PC-3 (cell line): ENCODE measurements at regions not wholly inside any gene's neighbourhood (a gene's known extent, or its start where the extent isn't known, plus 50 kb on each side); places are given as distances from the start of the nearest gene placed in this dataset.

Experiments used
- ATAC-seq: fragments of 200-7000 bp; cut with Tn5 transposase; 2 replicates; pipeline ENCODE4 v1.9.1; 2020; ENCODE audit warnings: mild to moderate bottlenecking, moderate library complexity
- BruUV-seq: library from RNA; stranded (reverse); fragments of 400-500 nt; replicated peaks from 2 replicates; lab custom pipeline; 2021; lab: Mats Ljungman, UMichigan
- CTCF ChIA-PET: fragments of 300-600 bp; sonication (Branson Sonifier 250); formaldehyde crosslinking; loops from one replicate; lab custom pipeline; 2022; ENCODE audit warnings: antibody characterized with exemption; lab: Charles Lee
- POLR2A ChIA-PET: fragments of 300-600 bp; sonication (Branson Sonifier 250); formaldehyde crosslinking; loops from one replicate; lab custom pipeline; 2022; ENCODE audit warnings: antibody characterized with exemption; ENCODE audit not compliant: unreplicated experiment; lab: Charles Lee
- DNase-seq: peaks from one replicate; pipeline ENCODE4 v3.0.0-alpha.2; 2015
- H2AFZ ChIP-seq: fragments of 300-600 bp; sonication (generic); 2 replicates; pipeline ENCODE4 v1.6.0; 2016; ENCODE audit warnings: antibody characterized with exemption, low read length
- H3F3A ChIP-seq: fragments of 300-600 bp; sonication (generic); one replicate; pipeline ENCODE4 v1.6.0; 2017; ENCODE audit warnings: antibody characterized with exemption, low read length, control low read depth, mild to moderate bottlenecking; ENCODE audit not compliant: unreplicated experiment
- H3K27ac ChIP-seq: fragments of 300-600 bp; sonication (generic); 2 replicates; pipeline ENCODE4 v1.5.1; 2016; ENCODE audit warnings: mild to moderate bottlenecking, low read length
- H3K27me3 ChIP-seq: fragments of 300-600 bp; sonication (generic); 2 replicates; pipeline ENCODE4 v1.6.1; 2016; ENCODE audit warnings: low read length, mixed read lengths
- H3K36me3 ChIP-seq: fragments of 300-600 bp; sonication (generic); 2 replicates; pipeline ENCODE4 v1.6.1; 2016; ENCODE audit warnings: low read depth, mixed run types, low read length, mixed read lengths
- H3K4me1 ChIP-seq: fragments of 300-600 bp; sonication (generic); 2 replicates; pipeline ENCODE4 v1.5.1; 2016; ENCODE audit warnings: low read length; ENCODE audit not compliant: insufficient read depth
- H3K4me2 ChIP-seq: fragments of 300-600 bp; sonication (generic); 2 replicates; pipeline ENCODE4 v1.6.0; 2016; ENCODE audit warnings: low read length
- H3K4me3 ChIP-seq: fragments of 300-600 bp; sonication (generic); 2 replicates; pipeline ENCODE4 v1.5.1; 2016; ENCODE audit warnings: mild to moderate bottlenecking, low read length, mixed read lengths
- H3K79me2 ChIP-seq: fragments of 300-600 bp; sonication (generic); 2 replicates; pipeline ENCODE4 v1.6.1; 2017; ENCODE audit warnings: low read length, mixed read lengths
- H3K9ac ChIP-seq: fragments of 300-600 bp; sonication (generic); 2 replicates; pipeline ENCODE4 v1.6.0; 2016; ENCODE audit warnings: mild to moderate bottlenecking, low read length
- H3K9me2 ChIP-seq: fragments of 300-600 bp; sonication (generic); replicated peaks from 2 replicates; pipeline ENCODE4 v1.6.1; 2016; ENCODE audit warnings: mixed run types, low read length, mixed read lengths
- H3K9me3 ChIP-seq: fragments of 300-600 bp; sonication (generic); 2 replicates; pipeline ENCODE4 v1.6.1; 2016; ENCODE audit warnings: low read length, mixed read lengths
- H4K20me1 ChIP-seq: fragments of 300-600 bp; sonication (generic); 2 replicates; pipeline ENCODE4 v1.6.1; 2016; ENCODE audit warnings: low read length, mixed read lengths
- CTCF ChIP-seq: fragments of 300-600 bp; sonication (generic); conservative IDR thresholded peaks from 2 replicates; pipeline ENCODE4 v1.5.1; 2017; ENCODE audit warnings: antibody characterized with exemption, low read depth, mild to moderate bottlenecking, low read length
- EZH2 ChIP-seq: fragments of 300-600 bp; sonication (generic); IDR thresholded peaks from one replicate; pipeline ENCODE4 v1.6.1; 2017; ENCODE audit warnings: antibody characterized with exemption, mild to moderate bottlenecking, low read length; ENCODE audit not compliant: unreplicated experiment
- EZH2phosphoT487 ChIP-seq: fragments of 300-600 bp; sonication (generic); IDR thresholded peaks from 2 replicates; pipeline ENCODE4 v1.6.1; 2018; ENCODE audit warnings: mild to moderate bottlenecking, antibody characterized with exemption, low read length, borderline replicate concordance
- intact Hi-C: fragments of 100-400 bp; cut with micrococcal nuclease; formaldehyde crosslinking; loops from 2 replicates; pipeline ENCODE4 v1.9.0; 2023

- TF ChIP-seq CTCF (no peak), EZH2 (no peak), EZH2phosphoT487 (no peak)
- Histone ChIP-seq H3K4me3 (no peak overlapping the region), H2AFZ (no peak overlapping the region), H3K79me2 (no peaks in the 10 kb centered on the region), H3K27me3 (no peaks in the 10 kb centered on the region), H3K9me3 (no peaks in the 10 kb centered on the region), H3K27ac (no peak overlapping the region), H3K9ac (no peak overlapping the region), H4K20me1 (no peaks in the 10 kb centered on the region), H3K9me2 (no peaks in the 10 kb centered on the region), H3K4me1 (peaks cover 14% of the 10 kb centered on the region), H3K36me3 (no peaks in the 10 kb centered on the region), H3F3A (no peaks in the 10 kb centered on the region), H3K4me2 (no peak overlapping the region)
- DNase-seq (no peak), ATAC-seq (no peak)
- ChIA-PET CTCF (no interaction called here), POLR2A (no interaction called here)
- intact Hi-C loops = no loop called here
- no TSS peak for BruUV-seq
Observed at GRCh38 chr6:23523771-23524170, 602.2 kb upstream of the NRSN1 start.

- Histone ChIP-seq H3K27ac (no peak overlapping the region), H3K4me2 (no peak overlapping the region), H3K9me3 (no peaks in the 10 kb centered on the region), H3K9ac (no peak overlapping the region), H3K9me2 (no peaks in the 10 kb centered on the region), H3K4me1 (peaks cover 14% of the 10 kb centered on the region), H2AFZ (no peak overlapping the region), H3K4me3 (no peak overlapping the region), H3F3A (no peaks in the 10 kb centered on the region), H3K36me3 (no peaks in the 10 kb centered on the region), H3K27me3 (no peaks in the 10 kb centered on the region), H3K79me2 (no peaks in the 10 kb centered on the region), H4K20me1 (no peaks in the 10 kb centered on the region)
- ATAC-seq = no peak
- BruUV-seq = no TSS peak
- ChIA-PET POLR2A (no interaction called here), CTCF (no interaction called here)
- TF ChIP-seq EZH2phosphoT487 (no peak), EZH2 (no peak), CTCF (no peak)
- intact Hi-C loops = no loop called here
- DNase-seq = peak; percentile 3
Observed at GRCh38 chr6:23524548-23524947, 601.5 kb upstream of the NRSN1 start.

GRCh38 chr6:23526526-23526925, 599.5 kb upstream of the NRSN1 start:
- CTCF ChIA-PET = no interaction called here

More at GRCh38 chr6:23526526-23526925, 599.5 kb upstream of the NRSN1 start:
- POLR2A ChIA-PET = no interaction called here
- H3K27me3 ChIP-seq = no peaks in the 10 kb centered on the region
- H3K4me1 ChIP-seq = peaks cover 14% of the 10 kb centered on the region
- DNase-seq = peak; percentile 64
- H3K4me3 ChIP-seq = no peak overlapping the region
- no peaks in the 10 kb centered on the region for H4K20me1 ChIP-seq
- peak overlapping the region; percentile 51 for H3K27ac ChIP-seq
- ATAC-seq = peak; percentile 96
- H3K9me3 ChIP-seq = no peaks in the 10 kb centered on the region
- no TSS peak for BruUV-seq
- intact Hi-C loops = no loop called here
- H3K4me2 ChIP-seq = peak overlapping the region; percentile 52; the same call in 1 of the 2 replicates
- peak overlapping the region; percentile 32; the same call in 1 of the 2 replicates for H3K9ac ChIP-seq
- H3K36me3 ChIP-seq = no peaks in the 10 kb centered on the region
- no peak for TF ChIP-seq EZH2phosphoT487
- no peak for TF ChIP-seq CTCF
- no peak for TF ChIP-seq EZH2
- peak overlapping the region; percentile 52 for H2AFZ ChIP-seq
- H3F3A ChIP-seq = no peaks in the 10 kb centered on the region
- H3K79me2 ChIP-seq = no peaks in the 10 kb centered on the region
- H3K9me2 ChIP-seq = no peaks in the 10 kb centered on the region
